Activated CD4-positive, CD25-positive, alpha-beta regulatory T cell treated with anti-CD3 and anti-CD28 coated beads, Interleukin-2, amount 50 U/mL, for 72 hours (primary cell): ENCODE measurements at regions not wholly inside any gene's neighbourhood (a gene's known extent, or its start where the extent isn't known, plus 50 kb on each side); places are given as distances from the start of the nearest gene placed in this dataset.

ENCODE experiments used
- DNase-seq: peaks from one replicate; pipeline ENCODE4 v3.0.0; 2021

DNA sequence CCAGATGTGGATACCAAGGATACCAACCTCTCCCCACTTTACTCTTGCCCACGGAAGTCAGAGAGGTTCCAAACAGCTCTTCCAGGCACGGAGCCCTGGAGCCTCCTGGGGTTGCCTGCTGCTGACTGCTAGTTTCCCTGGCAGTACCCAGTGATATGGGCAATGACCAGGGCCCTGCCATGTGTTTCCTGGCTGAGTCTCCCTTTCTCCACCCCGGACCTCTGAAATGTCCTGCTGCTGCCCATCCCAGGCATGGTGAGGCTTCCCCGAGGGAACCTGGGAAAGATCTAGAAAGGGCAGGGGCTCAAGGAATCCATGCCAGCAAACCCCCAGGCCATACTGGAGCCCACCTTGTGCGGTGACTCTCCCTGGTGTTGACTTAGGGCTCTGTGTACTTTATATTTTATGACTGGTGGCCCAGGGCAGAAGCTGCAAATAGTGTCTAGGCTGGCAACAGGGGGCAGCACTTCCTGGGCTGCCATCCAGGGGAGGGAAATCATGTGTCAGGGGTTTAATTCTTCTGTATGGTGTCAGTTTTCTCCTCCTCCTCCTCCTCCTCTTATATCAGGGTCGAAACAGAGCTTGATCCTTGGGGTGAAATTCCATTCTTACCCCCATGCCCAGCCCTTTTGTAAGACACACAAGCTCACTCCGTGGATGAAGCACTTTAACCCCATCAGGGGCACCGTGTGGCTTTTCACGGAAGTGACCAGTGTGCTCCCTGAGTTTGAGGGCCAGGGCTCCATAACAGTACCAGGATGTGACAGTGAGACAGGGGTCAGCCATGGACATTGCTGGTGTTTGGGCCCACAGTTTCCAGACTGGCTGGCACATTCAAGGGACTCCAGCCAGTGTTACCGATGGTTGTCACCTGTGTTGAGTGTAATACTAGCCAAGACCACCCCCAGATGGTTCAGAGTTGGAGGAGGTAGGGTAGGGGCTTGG is 62.4 kb upstream of the GDF10 start:
- no peak for DNase-seq

DNA sequence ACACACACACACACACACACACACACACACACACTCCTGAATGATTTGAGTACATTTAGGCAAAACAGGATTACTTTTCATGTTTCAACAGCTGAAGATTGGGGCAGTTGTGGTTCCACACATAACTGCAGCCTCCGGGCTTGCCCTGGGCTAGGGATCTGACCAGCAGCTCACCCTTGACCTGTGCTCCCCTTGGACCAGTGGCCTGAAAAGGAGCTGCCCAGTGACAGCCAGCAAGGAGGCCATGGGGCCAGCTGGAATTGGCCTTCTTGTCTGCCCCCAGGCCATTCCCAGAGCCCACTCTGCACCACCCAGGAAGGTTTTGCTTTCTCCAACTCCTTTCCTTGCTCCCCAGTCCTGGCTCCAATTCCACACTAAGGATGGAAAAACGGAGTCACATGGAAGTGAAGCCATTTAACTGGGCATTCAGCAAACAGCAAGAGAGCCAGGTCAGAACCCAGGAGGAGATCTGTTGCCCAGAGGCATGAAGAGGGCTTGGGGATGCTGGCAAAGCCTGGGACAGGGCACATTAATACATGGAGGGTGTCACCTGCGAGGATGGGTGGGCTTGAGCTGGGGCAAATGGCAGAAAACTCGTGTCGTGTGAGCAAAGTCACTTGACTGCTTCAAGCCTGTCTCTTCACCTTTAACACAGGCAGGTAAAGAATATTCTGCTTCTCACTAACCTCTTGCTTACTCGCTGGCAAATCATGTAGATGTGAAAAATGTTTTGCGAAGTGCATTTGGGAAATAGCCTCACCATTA is 61.5 kb upstream of the GDF10 start:
- no peak for DNase-seq

DNA sequence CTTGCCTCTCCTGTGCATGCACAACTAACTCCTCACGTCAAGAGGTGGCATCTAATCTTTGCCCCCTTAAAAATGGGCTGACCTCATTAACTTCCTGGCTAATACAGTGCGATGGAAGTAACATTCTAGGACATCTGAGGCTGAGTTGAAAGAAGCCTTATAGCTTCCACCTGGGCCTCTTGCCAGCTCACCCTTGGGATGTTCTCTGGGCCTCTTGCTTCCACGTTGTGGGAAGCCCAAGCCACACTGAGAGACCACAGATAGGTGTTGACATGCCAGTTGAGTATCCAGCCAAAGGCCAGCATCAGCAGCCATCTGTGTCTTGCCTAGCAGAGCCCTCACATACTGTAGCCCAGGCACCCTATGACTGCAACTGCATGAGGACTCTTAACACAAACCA is 60.8 kb upstream of the GDF10 start:
- no peak for DNase-seq

DNA sequence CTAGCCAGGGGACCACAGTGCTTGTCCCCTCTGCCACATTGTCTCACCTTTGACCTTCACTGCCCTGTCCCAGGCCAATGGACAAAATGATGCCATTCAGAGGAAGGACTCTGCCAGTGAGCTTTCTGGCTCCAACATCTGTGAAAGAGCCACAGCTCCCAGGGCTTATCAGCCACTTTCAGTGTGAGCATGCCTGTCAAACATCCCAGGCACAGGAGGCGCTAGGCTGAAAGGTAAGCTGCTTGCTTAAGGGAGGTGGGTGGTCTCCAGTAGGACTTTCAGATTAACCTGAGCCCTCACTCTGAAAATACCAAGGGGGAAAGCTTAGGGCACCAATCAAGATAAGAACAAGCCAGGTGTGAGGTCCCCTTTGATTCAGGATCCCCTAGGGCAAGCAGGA is 59.8 kb upstream of the GDF10 start:
- DNase-seq = no peak

DNA sequence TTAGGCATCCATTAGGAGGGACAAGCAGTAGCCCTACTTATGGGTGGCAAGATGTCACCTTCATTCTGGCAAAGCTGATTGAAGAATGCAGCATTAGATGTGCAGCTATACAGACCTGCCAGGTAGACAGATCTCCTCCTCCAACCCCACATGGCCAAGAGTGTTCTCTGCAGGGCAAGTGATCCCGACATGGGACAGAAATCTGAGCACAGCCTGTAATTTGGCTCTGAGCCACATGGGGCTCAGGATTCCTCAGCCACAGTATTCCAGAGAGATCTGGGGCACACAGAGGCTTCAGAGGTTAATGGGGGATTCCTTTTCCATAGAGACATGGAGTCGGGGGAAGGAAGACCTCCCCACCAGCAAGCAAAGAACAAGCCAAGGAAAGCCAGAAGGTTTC is 58.7 kb upstream of the GDF10 start:
- no peak for DNase-seq

DNA sequence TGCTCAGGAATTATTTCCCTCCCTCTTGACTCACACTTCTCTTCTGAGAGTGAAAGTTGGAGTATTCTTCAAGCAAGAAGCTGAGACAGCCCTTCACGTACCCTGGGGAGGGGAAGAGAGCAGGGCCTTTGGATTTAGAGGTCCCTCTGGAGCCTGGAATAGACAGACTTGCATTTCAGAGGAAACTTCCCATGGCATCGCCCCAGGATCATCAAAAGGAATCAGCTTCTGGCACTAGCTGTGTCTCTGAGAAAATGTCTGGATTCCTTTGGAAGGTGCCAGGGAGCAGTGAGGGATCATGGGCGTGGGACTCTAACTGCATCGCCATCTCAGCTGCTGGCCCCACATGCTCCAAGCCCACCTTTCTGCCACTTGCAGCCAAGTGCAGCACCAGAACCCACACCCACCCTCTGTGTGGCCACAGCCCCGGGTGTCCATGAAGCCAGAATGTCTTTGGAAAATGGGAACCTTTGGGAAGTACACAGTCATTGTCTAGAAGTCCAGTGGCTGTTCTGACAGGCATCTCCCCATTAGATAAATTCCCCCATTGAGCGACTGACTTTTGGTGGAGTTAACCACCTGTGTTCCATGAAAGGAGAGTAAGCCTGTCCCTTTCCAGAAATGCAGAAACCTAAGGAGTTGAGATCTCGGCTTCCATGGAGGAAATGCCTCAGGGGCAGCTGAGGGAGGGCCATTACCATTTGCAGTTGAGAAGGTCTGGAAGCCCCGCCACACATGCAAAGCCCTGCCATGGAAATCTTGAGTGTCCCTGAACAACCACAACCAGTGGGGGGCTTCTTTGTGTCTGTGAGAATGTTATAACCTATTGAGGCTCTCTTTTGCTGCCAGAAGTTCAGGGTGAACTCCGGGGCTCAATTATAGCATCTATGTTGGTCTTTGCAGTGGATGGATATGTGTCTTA is 57.8 kb upstream of the GDF10 start:
- no peak for DNase-seq

DNA sequence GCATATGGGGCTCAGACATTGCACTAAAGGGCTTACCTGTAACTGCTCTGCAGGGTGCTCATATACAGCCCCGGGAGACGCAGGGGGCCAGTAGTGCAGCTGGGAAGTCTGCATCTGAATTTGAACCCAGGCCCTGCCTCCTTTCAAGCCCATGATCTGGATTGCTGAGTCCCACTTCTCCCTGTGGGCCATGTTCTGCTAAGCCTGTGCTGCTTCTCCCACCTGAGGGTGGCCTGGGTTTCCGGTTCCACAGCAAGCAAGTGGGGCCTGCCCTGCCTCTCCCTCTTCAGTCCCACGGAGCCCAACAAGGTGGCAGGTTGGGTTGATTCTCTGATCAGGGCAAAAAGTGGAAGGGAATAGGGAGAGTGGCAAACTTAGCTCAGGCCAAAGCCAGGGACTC is 56.6 kb upstream of the GDF10 start:
- DNase-seq = no peak

DNA sequence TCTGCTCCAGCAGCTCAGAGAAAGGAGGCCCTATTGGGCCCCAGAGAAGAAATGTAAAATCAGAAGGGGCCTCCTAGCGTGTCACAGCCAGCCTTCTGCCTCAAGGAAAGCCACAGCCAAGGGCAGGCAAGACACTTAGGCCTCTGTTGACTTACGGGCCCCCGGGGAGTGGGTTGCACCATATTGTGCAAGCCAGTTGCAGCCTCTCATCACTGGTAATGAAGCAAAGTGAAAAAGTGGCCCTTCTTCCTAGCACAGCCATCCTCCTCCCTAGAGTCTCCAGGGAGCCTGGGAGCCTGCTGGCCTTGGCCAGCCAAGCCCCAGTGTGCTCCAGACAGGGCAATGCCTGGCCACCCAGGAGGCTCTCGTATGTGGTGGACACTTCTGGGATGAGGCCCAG is 56.2 kb upstream of the GDF10 start:
- DNase-seq = no peak

DNA sequence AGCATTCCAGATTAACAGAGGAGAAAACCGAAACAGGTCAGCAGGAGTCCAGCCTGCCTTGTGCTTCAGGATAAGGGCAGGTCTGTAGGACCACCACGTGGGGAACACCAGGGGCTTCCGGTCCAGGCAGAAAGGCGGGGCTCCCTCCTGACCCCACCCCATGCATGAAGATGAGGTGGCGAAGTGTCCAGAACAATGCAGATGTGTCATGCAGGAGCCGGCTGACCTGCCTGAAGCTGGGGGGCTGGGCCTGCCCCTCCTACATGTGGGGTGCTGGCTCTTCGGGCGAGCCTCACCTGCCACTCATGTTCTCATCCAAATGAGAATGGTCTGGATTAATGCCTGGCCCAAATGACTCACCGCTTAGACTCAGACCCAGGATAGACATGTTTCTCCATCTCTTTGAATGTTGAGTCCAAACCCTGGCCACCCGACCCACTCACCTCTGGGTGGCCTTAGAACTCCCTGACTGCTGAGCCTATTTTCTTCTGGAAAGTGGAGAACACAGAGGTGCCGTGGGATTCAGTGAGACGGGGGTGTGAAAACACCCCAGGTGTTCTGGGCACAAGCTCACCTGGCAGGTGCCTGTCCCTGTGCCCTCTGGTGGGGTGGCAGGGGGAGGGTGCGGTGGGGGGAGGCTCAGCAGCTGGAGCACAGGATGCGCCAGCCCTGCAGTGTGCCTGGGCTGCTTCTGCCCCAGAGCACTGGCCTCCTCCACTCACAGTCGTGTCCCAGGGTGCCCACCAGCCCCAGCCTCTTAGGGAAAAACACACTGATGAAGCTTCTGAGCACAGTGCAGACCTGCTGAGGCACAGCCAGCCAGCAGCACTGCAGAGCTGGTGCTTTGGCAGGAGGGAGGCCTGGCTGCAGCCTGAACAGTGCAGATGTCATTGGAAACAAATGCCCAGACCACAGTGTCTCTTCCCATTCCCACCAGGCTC is 55.2 kb upstream of the GDF10 start:
- no peak for DNase-seq

DNA sequence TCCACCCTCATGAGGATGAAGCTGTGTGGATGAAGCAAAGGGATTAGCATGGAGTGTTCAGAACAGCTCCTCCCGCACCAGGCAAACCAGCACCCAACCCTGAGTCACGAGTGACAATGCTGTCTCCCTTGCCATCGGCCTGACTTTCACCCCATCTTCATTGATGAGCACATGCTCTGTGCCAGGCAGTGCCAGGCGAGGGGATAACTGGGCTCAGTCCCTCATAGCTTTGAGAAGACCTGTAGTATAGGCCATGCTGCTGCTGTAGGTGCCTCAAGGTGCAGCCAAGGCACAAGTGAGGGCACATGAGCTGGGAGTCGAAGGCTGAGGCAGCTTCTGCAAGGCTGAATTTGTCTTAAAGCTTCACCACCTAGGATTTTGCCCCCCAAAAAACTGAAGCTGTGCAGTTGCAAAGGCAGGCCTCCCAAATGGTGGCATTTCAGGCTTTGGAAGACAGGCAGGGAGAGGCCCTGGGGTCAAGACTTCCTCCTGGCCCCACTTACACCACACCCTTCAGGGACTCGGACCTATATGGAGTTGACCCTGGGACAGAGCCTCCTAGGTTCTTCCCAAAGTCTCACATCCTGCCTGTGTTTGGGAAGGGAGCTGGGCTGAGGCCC is 54.2 kb upstream of the GDF10 start:
- DNase-seq = no peak

DNA sequence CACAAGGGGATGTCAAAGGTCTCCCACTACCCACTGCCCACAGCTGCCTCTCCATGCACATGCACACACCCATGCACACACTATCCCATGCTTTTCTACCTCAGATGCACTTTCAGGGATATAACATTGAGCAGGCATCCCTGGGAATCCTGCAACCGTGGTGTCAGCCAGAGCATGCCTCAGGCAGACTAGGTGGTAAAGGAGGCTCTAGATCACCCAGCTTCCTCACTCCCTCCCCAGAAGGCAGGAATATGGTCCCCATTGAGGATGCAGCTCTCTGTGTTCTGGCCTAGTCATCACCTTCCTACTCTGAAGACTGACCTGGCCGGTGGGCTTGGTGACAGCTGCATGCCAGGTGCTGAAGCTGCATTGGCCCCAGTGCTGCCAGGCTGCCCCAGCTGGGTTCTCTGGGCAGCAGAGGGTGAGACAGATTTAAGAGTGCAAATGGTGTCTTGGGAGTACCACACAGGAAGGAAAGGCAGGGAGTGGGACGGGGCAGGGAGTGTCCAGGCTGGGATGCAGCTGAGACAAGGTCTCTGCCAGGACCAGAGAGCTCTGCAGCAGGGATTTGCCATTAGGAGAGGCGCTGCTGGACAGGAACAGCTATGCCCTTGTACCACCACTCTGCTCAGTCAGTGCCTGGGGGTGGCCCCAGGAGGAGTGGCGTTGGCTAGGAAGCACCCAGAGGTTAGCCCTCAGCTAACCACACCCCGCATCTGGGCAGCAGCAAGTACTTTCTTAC is 53.4 kb upstream of the GDF10 start:
- no peak for DNase-seq

DNA sequence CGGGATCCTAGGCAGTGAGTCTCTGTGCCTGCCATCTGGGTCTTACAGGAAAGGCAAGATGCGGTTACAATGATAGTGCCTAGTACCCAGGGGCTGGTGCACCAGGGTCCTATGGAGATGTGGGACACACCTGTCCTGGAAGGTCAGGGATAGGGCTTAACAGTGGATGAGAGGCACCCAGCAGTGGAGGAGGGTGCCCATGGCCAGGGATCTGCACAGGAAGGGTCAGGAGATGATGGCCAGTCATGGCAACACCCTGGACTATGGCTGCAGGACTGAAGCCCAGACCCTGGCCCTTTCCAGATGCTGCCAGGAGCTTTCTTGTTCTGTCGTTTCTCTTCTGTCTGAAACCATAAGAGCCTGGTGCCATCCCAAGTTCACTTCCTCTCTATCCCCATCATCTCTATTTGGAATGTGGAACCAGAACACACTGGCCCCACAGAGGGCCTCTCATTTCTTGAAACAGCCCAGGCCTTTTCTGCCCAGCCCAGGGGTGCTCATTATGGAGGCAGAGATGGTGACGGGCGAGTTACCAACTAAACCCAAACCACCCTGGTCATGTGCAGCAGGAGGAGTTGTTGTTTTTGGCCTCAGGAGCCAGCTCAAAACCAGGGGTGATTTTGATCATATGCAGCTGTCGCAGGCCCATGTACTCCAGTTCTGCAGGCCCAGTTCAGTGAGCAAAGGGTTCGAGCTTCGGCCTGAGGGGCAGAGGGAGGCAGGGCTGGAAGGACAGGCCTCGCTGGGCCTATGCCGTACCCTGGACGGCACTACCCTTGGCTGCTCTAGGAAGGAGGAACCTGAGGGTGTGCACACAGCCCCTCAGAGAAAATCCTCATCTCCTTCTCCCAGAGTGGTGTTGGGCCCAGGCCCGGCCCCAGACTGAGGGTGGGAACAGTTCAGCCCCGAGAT is 52.6 kb upstream of the GDF10 start:
- DNase-seq = no peak

DNA sequence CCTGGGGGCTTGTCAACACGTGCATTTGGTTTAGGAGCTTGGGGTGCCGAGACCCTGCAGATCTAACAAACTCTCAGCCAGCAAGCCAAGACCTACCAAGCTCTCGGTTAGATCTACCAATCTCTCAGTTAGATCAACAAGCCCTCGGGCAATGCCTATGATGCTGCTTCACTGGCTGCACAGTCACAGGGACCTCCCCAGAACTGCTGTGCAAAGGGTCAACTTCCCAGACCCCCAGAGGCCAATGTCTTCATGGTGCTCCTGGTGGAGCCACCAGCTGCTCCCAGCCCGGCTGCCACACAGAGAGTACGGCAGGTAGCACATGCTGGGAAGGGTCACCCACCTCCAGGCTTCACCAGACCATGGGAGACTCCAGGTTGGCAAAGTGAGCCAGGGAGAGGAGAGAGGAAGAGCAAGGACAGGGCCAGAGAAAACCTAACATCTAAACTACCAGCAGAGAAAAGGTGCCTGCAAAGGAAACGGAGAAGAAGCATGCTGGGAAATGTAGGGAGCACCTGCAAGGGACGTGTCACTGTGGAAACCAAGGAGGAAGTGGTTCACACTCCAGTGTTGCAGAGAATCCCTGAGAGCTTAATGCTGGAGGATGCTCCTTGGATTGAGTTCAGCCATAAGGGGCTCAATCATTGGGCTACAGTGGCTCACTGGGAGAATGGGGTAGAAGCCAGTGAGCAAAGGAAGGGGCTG is 51.5 kb upstream of the GDF10 start:
- DNase-seq = no peak

DNA sequence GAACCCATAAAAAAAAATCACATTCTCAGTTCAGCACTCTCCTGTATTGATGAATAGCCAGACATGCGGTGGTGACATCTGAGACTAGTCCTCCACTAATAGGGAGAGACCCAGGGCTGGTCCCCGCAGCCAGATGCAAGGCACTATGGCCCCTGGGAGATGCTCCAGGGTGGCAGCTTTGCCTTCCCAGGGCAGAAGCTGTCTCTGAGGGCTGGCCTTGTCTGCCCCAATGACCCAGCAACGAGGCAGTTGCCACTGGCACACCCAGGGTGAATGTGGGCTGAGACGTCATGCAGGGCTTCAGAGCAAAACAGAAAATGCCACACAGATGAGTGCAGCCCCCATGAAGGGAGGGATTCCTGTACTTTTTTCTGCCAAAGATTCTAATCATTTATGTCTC is 50.1 kb upstream of the GDF10 start:
- no peak for DNase-seq
